ENCODE measurements at regions not wholly inside any gene's neighbourhood (a gene's known extent, or its start where the extent isn't known, plus 50 kb on each side); places are given as distances from the start of the nearest gene placed in this dataset.

- H3K9ac ChIP-seq (ENCODE audit: control insufficient read depth, extremely low read depth, insufficient read depth, low read length), result no peak overlapping the region
- H3K4me1 ChIP-seq (ENCODE audit: control insufficient read depth, extremely low read depth, insufficient read depth, low read length), result no peaks in the 10 kb centered on the region
- H3K27me3 ChIP-seq (ENCODE audit: control insufficient read depth, extremely low read depth, insufficient read depth, low read length), result no peaks in the 10 kb centered on the region
- no peaks in the 10 kb centered on the region for H4K20me1 ChIP-seq (ENCODE audit: control insufficient read depth, extremely low read depth, insufficient read depth, low read length)
- H3K4me3 ChIP-seq (ENCODE audit: control insufficient read depth in 2 of 3, extremely low read depth in 1 of 3, insufficient read depth in 2 of 3, low read depth in 1 of 3, low read length in 3 of 3), result no peak overlapping the region
- FAIRE-seq (no peak), DNase-seq (ENCODE audit: low read depth, low spot score) (no peak)
- dilution Hi-C loops (cut with MboI; ENCODE audit: extremely low pct_ligation_motif_present, low sequenced_read_pairs), result no loop called here
- no peak for TF ChIP-seq EZH2 (IDR thresholded peaks at IDR 0.05; ENCODE audit: low read length)
- TF ChIP-seq, protein P1, sequence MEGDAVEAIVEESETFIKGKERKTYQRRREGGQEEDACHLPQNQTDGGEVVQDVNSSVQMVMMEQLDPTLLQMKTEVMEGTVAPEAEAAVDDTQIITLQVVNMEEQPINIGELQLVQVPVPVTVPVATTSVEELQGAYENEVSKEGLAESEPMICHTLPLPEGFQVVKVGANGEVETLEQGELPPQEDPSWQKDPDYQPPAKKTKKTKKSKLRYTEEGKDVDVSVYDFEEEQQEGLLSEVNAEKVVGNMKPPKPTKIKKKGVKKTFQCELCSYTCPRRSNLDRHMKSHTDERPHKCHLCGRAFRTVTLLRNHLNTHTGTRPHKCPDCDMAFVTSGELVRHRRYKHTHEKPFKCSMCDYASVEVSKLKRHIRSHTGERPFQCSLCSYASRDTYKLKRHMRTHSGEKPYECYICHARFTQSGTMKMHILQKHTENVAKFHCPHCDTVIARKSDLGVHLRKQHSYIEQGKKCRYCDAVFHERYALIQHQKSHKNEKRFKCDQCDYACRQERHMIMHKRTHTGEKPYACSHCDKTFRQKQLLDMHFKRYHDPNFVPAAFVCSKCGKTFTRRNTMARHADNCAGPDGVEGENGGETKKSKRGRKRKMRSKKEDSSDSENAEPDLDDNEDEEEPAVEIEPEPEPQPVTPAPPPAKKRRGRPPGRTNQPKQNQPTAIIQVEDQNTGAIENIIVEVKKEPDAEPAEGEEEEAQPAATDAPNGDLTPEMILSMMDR (optimal IDR thresholded peaks at IDR 0.05 in 1 of 3, IDR thresholded peaks at IDR 0.05 in 1 of 3, conservative IDR thresholded peaks at IDR 0.05 in 1 of 3; ENCODE audit: extremely low read depth in 1 of 3, insufficient read depth in 2 of 3, low read length in 3 of 3), result no peak
- H3K9me3 ChIP-seq (ENCODE audit: control insufficient read depth, low read depth, low read length), result no peaks in the 10 kb centered on the region
- no peak overlapping the region for H2AFZ ChIP-seq (ENCODE audit: control insufficient read depth, low read length)
- no peak overlapping the region for H3K27ac ChIP-seq (ENCODE audit: control insufficient read depth, insufficient read depth, low read length)
- no peaks in the 10 kb centered on the region for H3K9me1 ChIP-seq (ENCODE audit: control insufficient read depth, extremely low read depth, insufficient read depth, low read length)
- H3K4me2 ChIP-seq (ENCODE audit: control insufficient read depth, extremely low read depth, insufficient read depth, low read depth, low read length), result no peak overlapping the region
- H3K36me3 ChIP-seq (ENCODE audit: control insufficient read depth in 2 of 2, extremely low read depth in 1 of 2, insufficient read depth in 2 of 2, low read length in 2 of 2), result no peaks in the 10 kb centered on the region
- no peaks in the 10 kb centered on the region for H3K79me2 ChIP-seq (ENCODE audit: control insufficient read depth, insufficient read depth, low read length)
Observed at GRCh38 chr5:86686046-86686445, 68.3 kb downstream of the COX7C start.

DNA sequence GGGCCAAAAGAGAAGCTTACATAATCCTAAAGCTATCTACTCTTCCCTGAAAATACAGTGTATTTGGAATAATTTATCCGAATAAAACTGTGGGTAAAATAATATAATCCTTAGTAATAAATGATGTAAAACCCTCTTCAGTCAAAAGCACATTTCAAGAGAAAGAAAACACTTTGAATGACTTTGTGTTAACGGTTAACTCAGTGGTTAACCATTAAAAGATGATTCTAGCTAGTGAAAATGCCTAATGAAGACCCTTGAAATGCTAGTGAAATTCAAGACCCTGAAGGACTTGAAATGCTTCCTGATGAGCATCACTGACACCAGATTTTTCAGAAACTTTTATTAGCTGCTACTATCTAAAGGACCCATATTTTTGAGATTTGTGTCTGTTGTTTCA, 70.7 kb downstream of the COX7C start:
- H4K20me1 ChIP-seq (ENCODE audit: control insufficient read depth, extremely low read depth, insufficient read depth, low read length), result no peaks in the 10 kb centered on the region
- no peaks in the 10 kb centered on the region for H3K4me1 ChIP-seq (ENCODE audit: control insufficient read depth, extremely low read depth, insufficient read depth, low read length)
- FAIRE-seq (no peak), DNase-seq (ENCODE audit: low read depth, low spot score) (no peak)
- dilution Hi-C loops (cut with MboI; ENCODE audit: extremely low pct_ligation_motif_present, low sequenced_read_pairs), result no loop called here
- no peak overlapping the region for H3K4me2 ChIP-seq (ENCODE audit: control insufficient read depth, extremely low read depth, insufficient read depth, low read depth, low read length)
- H3K9me1 ChIP-seq (ENCODE audit: control insufficient read depth, extremely low read depth, insufficient read depth, low read length), result no peaks in the 10 kb centered on the region
- H3K27ac ChIP-seq (ENCODE audit: control insufficient read depth, insufficient read depth, low read length), result no peak overlapping the region
- no peaks in the 10 kb centered on the region for H3K9me3 ChIP-seq (ENCODE audit: control insufficient read depth, low read depth, low read length)
- no peaks in the 10 kb centered on the region for H3K36me3 ChIP-seq (ENCODE audit: control insufficient read depth in 2 of 2, extremely low read depth in 1 of 2, insufficient read depth in 2 of 2, low read length in 2 of 2)
- H3K9ac ChIP-seq (ENCODE audit: control insufficient read depth, extremely low read depth, insufficient read depth, low read length), result no peak overlapping the region
- no peak overlapping the region for H3K4me3 ChIP-seq (ENCODE audit: control insufficient read depth in 2 of 3, extremely low read depth in 1 of 3, insufficient read depth in 2 of 3, low read depth in 1 of 3, low read length in 3 of 3)
- no peak for TF ChIP-seq EZH2 (IDR thresholded peaks at IDR 0.05; ENCODE audit: low read length)
- TF ChIP-seq, protein P1 (optimal IDR thresholded peaks at IDR 0.05 in 1 of 3, IDR thresholded peaks at IDR 0.05 in 1 of 3, conservative IDR thresholded peaks at IDR 0.05 in 1 of 3; ENCODE audit: extremely low read depth in 1 of 3, insufficient read depth in 2 of 3, low read length in 3 of 3), result no peak
- no peak overlapping the region for H2AFZ ChIP-seq (ENCODE audit: control insufficient read depth, low read length)
- H3K79me2 ChIP-seq (ENCODE audit: control insufficient read depth, insufficient read depth, low read length), result no peaks in the 10 kb centered on the region
- H3K27me3 ChIP-seq (ENCODE audit: control insufficient read depth, extremely low read depth, insufficient read depth, low read length), result no peaks in the 10 kb centered on the region
